ENCODE measurements at regions not wholly inside any gene's neighbourhood (a gene's known extent, or its start where the extent isn't known, plus 50 kb on each side); places are given as distances from the start of the nearest gene placed in this dataset.
"Not testable (repeated sequence)": the region's sequence is repeated elsewhere in the genome, so short reads cannot be mapped to it uniquely, and the experiment has no call there.

DNA sequence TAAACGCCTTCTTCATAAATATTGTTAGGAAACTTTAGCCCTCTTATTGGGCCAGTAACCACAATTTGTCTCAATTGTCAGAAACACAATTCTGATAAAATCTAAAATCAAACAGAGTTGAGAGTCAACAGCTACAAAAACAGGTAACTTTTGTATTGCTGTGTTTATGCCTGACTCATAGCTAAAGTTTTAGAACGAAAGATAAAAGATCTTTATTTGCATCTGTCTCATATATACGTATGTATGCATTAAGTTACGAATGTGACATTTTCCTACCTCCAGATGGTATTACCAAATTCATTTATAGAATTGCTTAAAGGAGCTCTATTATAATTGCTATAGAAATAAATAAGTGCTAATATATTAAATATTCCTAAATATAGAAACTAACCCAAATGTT lies 887.9 kb upstream of the NDST4 start:
- H3K4me3 ChIP-seq (ENCODE audit: low read depth, low read length): no peak overlapping the region
- TF ChIP-seq, protein P1, sequence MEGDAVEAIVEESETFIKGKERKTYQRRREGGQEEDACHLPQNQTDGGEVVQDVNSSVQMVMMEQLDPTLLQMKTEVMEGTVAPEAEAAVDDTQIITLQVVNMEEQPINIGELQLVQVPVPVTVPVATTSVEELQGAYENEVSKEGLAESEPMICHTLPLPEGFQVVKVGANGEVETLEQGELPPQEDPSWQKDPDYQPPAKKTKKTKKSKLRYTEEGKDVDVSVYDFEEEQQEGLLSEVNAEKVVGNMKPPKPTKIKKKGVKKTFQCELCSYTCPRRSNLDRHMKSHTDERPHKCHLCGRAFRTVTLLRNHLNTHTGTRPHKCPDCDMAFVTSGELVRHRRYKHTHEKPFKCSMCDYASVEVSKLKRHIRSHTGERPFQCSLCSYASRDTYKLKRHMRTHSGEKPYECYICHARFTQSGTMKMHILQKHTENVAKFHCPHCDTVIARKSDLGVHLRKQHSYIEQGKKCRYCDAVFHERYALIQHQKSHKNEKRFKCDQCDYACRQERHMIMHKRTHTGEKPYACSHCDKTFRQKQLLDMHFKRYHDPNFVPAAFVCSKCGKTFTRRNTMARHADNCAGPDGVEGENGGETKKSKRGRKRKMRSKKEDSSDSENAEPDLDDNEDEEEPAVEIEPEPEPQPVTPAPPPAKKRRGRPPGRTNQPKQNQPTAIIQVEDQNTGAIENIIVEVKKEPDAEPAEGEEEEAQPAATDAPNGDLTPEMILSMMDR (IDR thresholded peaks at IDR 0.05; ENCODE audit: insufficient read depth, low read length): no peak
- DNase-seq (ENCODE audit: low read depth): no peak

DNA sequence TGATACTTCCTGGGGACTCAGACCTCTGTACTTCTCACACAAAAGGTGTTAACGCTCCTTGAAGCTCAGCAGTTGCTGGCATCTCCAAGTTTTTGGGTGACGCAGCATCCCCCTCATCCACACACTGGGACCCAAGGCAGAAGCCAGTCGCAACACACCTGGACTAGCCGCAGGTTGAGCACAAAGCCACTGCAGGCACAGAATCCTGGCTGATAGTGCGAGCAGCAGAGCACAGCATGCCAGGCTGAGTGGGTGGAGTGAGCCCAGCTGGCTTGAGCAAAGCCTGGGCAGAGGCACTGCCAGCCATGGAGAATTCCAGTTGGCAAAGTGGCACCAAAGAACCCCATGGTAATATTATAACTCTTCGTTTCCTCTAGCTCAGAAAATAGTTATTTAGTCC lies 873.2 kb upstream of the NDST4 start:
- TF ChIP-seq, protein P1 (IDR thresholded peaks at IDR 0.05; ENCODE audit: insufficient read depth, low read length): no peak
- no peak for DNase-seq (ENCODE audit: low read depth)
- H3K4me3 ChIP-seq (ENCODE audit: low read depth, low read length): no peak overlapping the region

DNA sequence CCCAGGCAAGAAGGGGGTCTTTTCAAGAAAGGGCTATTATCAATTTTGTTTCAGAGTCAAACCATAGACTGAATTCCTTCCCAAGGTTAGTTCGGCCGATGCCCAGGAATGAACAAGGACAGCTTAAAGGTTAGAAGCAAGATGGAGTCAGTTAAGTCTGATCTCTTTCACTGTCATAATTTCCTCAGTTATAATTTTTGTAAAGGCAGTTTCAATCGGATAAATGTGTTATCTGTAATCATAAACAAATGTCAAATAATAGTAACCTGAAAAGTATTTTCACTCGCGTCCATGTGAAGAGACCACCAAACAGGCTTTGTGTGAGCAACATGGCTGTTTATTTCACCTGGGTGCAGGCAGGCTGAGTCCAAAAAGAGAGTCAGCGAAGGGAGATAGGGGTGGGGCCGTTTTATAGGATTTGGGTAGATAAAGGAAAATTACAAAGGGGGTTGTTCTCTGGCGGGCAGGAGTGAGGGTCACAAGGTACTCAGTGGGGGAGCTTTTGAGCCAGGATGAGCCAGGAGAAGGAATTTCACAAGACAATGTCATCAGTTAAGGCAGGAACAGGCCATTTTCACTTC lies 862.1 kb upstream of the NDST4 start:
- not testable (repeated sequence) for DNase-seq (ENCODE audit: low read depth); H3K4me3 ChIP-seq (ENCODE audit: low read depth, low read length)

DNA sequence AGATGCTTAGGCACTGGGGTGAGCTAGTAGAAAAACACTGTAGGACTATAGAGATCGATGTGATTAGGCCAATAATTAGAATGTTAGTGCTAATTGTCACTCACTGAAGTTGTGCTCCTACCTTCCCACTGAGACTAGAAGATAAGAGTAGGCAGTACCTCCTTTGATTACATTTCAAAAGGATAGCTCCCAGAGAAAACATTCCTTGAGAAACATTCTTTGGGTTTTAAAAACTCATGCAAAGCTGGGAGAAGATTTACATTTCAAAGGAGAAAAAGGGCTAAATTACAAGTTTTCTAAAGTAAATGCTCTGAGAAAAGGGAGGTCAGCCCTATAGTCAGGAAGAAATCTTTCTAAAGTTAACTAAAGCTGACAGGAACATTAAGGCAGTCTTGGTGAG lies 860.3 kb upstream of the NDST4 start:
- no peak for DNase-seq (ENCODE audit: low read depth)
- H3K4me3 ChIP-seq (ENCODE audit: low read depth, low read length): no peak overlapping the region
- TF ChIP-seq, protein P1 (IDR thresholded peaks at IDR 0.05; ENCODE audit: insufficient read depth, low read length): no peak

DNA sequence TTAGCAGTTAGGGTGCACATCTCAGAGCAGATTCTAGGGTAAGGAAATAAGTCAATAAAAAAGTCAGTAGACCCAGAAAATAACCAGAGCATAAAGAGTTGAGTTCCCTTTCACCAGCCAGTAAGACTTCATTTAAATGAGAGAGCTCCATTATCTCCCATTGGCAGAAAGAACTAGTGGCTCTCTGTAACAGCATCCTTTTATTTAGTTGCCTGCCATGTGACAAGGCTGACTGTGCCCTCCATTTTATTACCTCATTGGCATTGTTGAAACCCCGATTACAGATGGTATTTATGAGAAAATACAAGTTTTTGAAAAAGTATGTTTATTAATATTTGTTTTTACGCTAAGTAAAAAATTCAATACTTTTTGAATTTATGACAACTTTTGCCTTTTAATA lies 859.5 kb upstream of the NDST4 start:
- no peak overlapping the region for H3K4me3 ChIP-seq (ENCODE audit: low read depth, low read length)
- TF ChIP-seq, protein P1 (IDR thresholded peaks at IDR 0.05; ENCODE audit: insufficient read depth, low read length): no peak
- no peak for DNase-seq (ENCODE audit: low read depth)

DNA sequence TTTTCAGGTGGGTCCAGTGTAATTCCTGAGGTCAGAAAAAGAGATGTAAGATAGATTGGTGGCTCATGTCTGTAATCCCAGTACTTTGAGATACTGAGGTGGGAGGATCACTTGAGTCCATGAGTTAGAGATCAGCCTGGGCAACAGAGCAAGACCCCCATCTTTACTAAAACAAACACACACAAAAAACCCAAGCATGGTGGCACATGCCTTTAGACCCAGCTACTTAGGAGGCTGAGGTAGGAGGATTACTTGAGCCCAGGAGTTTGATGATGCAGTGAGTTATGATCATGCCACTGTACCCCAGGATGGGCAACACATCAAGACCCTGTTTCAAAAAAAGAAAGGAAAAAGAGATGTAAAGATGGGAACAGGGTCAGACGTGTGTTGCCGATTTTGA lies 857.4 kb upstream of the NDST4 start:
- no peak for DNase-seq (ENCODE audit: low read depth)
- TF ChIP-seq, protein P1 (IDR thresholded peaks at IDR 0.05; ENCODE audit: insufficient read depth, low read length): no peak
- no peak overlapping the region for H3K4me3 ChIP-seq (ENCODE audit: low read depth, low read length)

DNA sequence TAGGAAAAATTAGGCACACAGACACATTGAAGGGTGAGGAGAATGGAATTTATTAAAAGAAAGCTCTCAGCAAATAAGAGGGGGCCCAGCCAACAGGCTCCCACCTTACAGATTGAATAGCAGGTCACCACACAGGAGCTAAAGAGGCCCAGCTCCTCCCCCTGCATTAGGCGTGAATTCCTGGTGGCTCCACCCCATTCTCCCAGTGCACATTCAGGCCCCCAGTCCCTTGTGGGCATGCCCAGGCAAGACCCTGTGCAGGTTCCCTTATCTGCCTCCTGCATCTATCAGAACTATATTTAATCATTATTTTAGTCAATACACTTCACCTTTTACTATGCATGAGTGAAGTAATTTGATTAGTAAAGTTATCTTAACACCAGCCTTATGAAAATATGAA lies 856.3 kb upstream of the NDST4 start:
- H3K4me3 ChIP-seq (ENCODE audit: low read depth, low read length): no peak overlapping the region
- no peak for DNase-seq (ENCODE audit: low read depth)
- TF ChIP-seq, protein P1 (IDR thresholded peaks at IDR 0.05; ENCODE audit: insufficient read depth, low read length): no peak

Measured in fibroblast of the aortic adventitia (primary cell).